Skeletal muscle tissue (tissue), 3 donors: ENCODE measurements at regions not wholly inside any gene's neighbourhood (a gene's known extent, or its start where the extent isn't known, plus 50 kb on each side); places are given as distances from the start of the nearest gene placed in this dataset.

Experiments used
- H3K27ac ChIP-seq: one replicate; pipeline ENCODE4 v1.7.0; 2013; ENCODE audit warnings: mild to moderate bottlenecking, low read depth, low read length, inconsistent platforms
- H3K27me3 ChIP-seq, 3 donors: one replicate each; pipeline ENCODE4 v1.7.0; 2013; ENCODE audit warnings: low read length in 3 of 3; ENCODE audit not compliant: control insufficient read depth in 3 of 3, insufficient read depth in 3 of 3
- H3K36me3 ChIP-seq, 3 donors: one replicate each; pipeline ENCODE4 v1.7.0; 2013; ENCODE audit warnings: low read length in 3 of 3; ENCODE audit not compliant: control insufficient read depth in 3 of 3, insufficient read depth in 3 of 3
- H3K4me1 ChIP-seq, 3 donors: one replicate each; pipeline ENCODE4 v1.7.0; 2013; ENCODE audit warnings: low read length in 3 of 3, mild to moderate bottlenecking in 3 of 3; ENCODE audit not compliant: control insufficient read depth in 3 of 3, insufficient read depth in 3 of 3
- H3K4me3 ChIP-seq, 3 donors: one replicate each; pipeline ENCODE4 v1.7.0; 2013; ENCODE audit warnings: low read length in 3 of 3
- H3K9ac ChIP-seq, 3 donors: one replicate each; pipeline ENCODE4 v1.7.0; 2013; ENCODE audit warnings: low read length in 3 of 3, mild to moderate bottlenecking in 3 of 3, moderate library complexity in 2 of 3, low read depth in 1 of 3
- H3K9me3 ChIP-seq, 3 donors: one replicate each; pipeline ENCODE4 v1.7.0; 2013; ENCODE audit warnings: low read length in 3 of 3; ENCODE audit not compliant: control insufficient read depth in 3 of 3
- donor health status: Osteomylitis.

- Histone ChIP-seq H3K4me1 (peaks cover 0 to 4% (median 3%) of the 10 kb centered on the region in 3 donors), H3K9me3 (no peaks in the 10 kb centered on the region), H3K9ac (no peak overlapping the region), H3K27me3 (peaks cover 0 to 3% (median 0%) of the 10 kb centered on the region in 3 donors), H3K4me3 (no peak overlapping the region), H3K27ac (no peak overlapping the region), H3K36me3 (no peaks in the 10 kb centered on the region)
Observed at GRCh38 chr4:184930026-184930425, 88.3 kb upstream of the HELT start.

- Histone ChIP-seq H3K27me3 (peaks cover 0 to 7% (median 0%) of the 10 kb centered on the region in 3 donors), H3K9ac (no peak overlapping the region), H3K36me3 (no peaks in the 10 kb centered on the region), H3K4me3 (no peak overlapping the region), H3K9me3 (no peaks in the 10 kb centered on the region), H3K27ac (no peak overlapping the region), H3K4me1 (peaks cover 0 to 4% (median 3%) of the 10 kb centered on the region in 3 donors)
Observed at GRCh38 chr4:184932343-184932742, 85.9 kb upstream of the HELT start.

DNA sequence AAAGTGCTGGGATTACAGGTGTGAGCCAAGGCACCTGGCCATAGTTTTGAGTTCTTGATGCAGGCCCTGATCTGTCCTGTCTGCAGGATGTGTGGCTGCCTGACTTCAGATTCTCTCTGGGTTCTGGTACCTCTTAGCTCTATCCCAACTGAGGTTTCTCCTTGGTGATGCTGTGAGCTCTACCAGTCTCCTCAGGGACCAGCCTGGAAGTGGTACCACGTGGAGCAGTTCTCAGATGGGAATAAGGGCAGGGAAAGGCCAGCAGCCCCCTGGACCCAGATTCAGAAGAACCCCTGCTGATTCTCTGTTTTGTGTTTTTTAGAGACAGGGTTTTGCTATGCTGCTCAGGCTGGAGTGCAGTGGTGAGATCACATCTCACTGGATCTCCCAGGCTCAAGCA lies 85.0 kb upstream of the HELT start:
- Histone ChIP-seq H3K9me3 (no peaks in the 10 kb centered on the region), H3K27me3 (peaks cover 0 to 7% (median 0%) of the 10 kb centered on the region in 3 donors), H3K27ac (no peak overlapping the region), H3K9ac (no peak overlapping the region), H3K36me3 (no peaks in the 10 kb centered on the region), H3K4me3 (no peak overlapping the region), H3K4me1 (peaks cover 0 to 4% (median 3%) of the 10 kb centered on the region in 3 donors)

DNA sequence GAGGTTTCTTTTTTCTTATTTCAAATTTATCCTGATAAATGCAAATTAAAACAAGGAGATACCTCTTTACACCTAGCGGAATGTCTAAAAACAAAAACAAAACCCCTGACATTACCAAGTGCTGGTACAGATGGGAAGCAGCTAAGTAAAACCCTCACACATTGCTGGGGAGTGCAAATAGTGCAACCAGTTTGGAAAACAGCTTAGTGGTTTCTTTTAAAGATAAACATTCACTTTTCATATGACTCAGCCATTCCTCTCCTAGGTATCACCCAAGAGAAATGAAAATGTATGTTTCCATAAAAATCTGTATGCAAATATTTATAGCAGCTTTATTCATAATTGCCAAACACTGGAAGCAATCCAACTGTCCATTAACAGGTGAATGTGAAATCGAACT lies 84.1 kb upstream of the HELT start:
- H3K27me3 ChIP-seq = peaks cover 0 to 7% (median 0%) of the 10 kb centered on the region in 3 donors
- no peak overlapping the region for H3K9ac ChIP-seq
- H3K4me3 ChIP-seq = no peak overlapping the region
- H3K27ac ChIP-seq = no peak overlapping the region
- no peaks in the 10 kb centered on the region for H3K36me3 ChIP-seq
- H3K9me3 ChIP-seq = no peaks in the 10 kb centered on the region
- H3K4me1 ChIP-seq = peaks cover 0 to 4% (median 3%) of the 10 kb centered on the region in 3 donors

- H3K9me3 ChIP-seq = no peaks in the 10 kb centered on the region
- H3K4me1 ChIP-seq = peaks cover 0 to 4% (median 3%) of the 10 kb centered on the region in 3 donors
- H3K36me3 ChIP-seq = no peaks in the 10 kb centered on the region
- no peak overlapping the region for H3K4me3 ChIP-seq
- peaks cover 0 to 7% (median 0%) of the 10 kb centered on the region in 3 donors for H3K27me3 ChIP-seq
- H3K9ac ChIP-seq = no peak overlapping the region
- no peak overlapping the region for H3K27ac ChIP-seq
Observed at GRCh38 chr4:184934961-184935360, 83.3 kb upstream of the HELT start.

DNA sequence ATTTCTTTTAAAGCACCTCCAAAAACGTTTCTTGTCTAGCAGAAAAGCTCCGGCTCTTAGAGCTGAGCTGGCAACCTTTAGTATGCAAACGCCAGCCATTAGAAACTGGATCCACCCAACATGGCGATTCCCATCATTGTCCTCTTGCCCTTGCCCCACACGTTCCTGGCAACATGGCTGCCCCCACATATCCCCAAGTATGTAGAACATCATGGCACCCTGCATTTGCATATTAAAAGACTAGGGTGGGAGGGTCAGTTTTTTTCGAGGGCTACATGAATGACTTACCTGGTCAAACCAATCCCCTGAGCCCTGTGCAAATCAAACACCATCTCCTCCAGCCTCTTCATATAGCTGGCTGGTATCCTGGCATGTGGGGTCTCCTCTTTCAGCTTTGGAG lies 82.2 kb upstream of the HELT start:
- H3K9ac ChIP-seq = no peak overlapping the region
- no peaks in the 10 kb centered on the region for H3K36me3 ChIP-seq
- H3K4me1 ChIP-seq = peaks cover 0 to 4% (median 3%) of the 10 kb centered on the region in 3 donors
- H3K4me3 ChIP-seq = no peak overlapping the region
- no peaks in the 10 kb centered on the region for H3K9me3 ChIP-seq
- H3K27me3 ChIP-seq = peaks cover 0 to 7% (median 0%) of the 10 kb centered on the region in 3 donors
- no peak overlapping the region for H3K27ac ChIP-seq

GRCh38 chr4:184937030-184937710 lies 81.1 kb upstream of the HELT start:
- H3K36me3 ChIP-seq = no peaks in the 10 kb centered on the region
- no peaks in the 10 kb centered on the region for H3K9me3 ChIP-seq
- H3K4me1 ChIP-seq = peaks cover 0 to 3% (median 3%) of the 10 kb centered on the region in 3 donors
- H3K27ac ChIP-seq = no peak overlapping the region
- H3K27me3 ChIP-seq = peaks cover 0 to 7% (median 0%) of the 10 kb centered on the region in 3 donors
- H3K9ac ChIP-seq = no peak overlapping the region
- H3K4me3 ChIP-seq = no peak overlapping the region

GRCh38 chr4:184937745-184938144 lies 80.5 kb upstream of the HELT start:
- Histone ChIP-seq H3K4me3 (no peak overlapping the region), H3K36me3 (no peaks in the 10 kb centered on the region), H3K9ac (no peak overlapping the region), H3K27me3 (peaks cover 0 to 7% (median 0%) of the 10 kb centered on the region in 3 donors), H3K9me3 (no peaks in the 10 kb centered on the region), H3K4me1 (peaks cover 0 to 1% (median 0%) of the 10 kb centered on the region in 3 donors), H3K27ac (no peak overlapping the region)

- Histone ChIP-seq H3K9ac (no peak overlapping the region), H3K36me3 (no peaks in the 10 kb centered on the region), H3K4me1 (no peaks in the 10 kb centered on the region), H3K4me3 (no peak overlapping the region), H3K27ac (no peak overlapping the region), H3K27me3 (peaks cover 0 to 9% (median 0%) of the 10 kb centered on the region in 3 donors), H3K9me3 (no peaks in the 10 kb centered on the region)
Observed at GRCh38 chr4:184938871-184939270, 79.4 kb upstream of the HELT start.

GRCh38 chr4:184939978-184940377 lies 78.3 kb upstream of the HELT start:
- H3K36me3 ChIP-seq = no peaks in the 10 kb centered on the region
- H3K4me3 ChIP-seq = no peak overlapping the region
- no peaks in the 10 kb centered on the region for H3K4me1 ChIP-seq
- H3K9ac ChIP-seq = no peak overlapping the region
- H3K27me3 ChIP-seq = peaks cover 0 to 6% (median 0%) of the 10 kb centered on the region in 3 donors
- no peaks in the 10 kb centered on the region for H3K9me3 ChIP-seq
- H3K27ac ChIP-seq = no peak overlapping the region
